DMS53 treated with DMSO at 0.1 percent for 48 hours (cell line): ENCODE measurements at regions not wholly inside any gene's neighbourhood (a gene's known extent, or its start where the extent isn't known, plus 50 kb on each side); places are given as distances from the start of the nearest gene placed in this dataset.

Source experiments
- DNase-seq: peaks from one replicate; lab custom pipeline; 2025; ENCODE audit not compliant: unreplicated experiment; lab: John Stamatoyannopoulos, UW

DNA sequence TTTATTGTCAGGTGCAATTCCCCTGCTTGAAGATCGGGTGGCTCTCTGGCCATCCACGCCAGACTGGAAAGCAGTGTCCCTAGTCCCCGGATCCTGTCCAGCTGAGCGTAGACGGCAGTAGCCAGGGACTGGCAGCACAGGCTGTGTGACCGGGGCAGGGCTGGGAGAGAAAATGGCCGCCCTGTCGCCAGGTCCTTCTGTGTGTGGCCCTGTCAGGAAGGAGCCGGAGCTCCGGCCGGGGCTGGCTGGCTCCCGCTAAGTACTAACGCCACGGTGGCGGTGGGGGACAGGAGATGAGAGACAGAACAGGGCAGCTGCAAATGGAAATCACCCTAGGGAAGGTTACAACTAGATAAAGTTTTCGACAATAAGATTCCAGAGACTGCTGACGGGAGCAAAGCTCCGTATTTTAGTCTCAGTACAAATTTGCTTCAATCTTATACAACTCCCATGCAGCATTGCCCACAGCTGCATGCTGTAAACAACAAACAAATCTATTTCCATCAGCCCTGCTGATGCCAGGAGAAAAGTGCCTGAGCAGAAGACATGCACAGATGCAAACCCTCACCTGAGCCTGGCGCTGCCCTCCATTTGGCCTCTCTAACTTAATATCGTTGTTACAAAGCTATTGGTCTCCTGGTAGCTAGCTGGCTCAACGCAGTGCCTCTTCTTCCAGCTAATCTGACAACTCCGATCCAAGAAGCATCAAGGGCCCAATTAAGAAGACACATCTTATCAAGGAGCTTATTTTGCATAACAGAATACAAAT, 253.0 kb downstream of the TSHZ3 start:
- no peak for DNase-seq

DNA sequence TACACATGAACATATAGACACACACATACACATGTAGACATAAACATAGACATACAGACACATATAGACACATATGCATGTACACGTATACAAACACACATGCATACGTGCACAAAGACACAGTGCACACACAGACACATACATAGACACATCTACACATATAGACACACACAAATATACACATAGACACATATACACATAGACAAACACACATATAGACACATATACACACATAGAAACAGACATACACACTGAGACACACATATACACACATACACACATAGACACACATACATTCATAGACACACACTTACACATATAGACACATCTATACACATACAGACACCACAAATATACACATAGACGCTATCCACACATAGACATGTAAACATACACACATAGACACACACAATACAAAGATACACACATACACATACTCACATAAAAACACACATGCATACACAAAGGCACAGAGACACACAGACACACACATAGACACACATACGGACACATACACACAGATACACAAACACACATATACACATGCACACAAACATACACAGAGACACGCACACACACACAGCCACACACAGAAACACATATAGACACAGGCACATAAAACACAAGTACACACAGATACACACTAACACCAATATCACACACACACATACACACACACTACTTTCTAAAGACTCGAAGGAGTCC, 254.0 kb downstream of the TSHZ3 start:
- DNase-seq, result no peak

GRCh38 chr19:31092274-31092673, 257.0 kb downstream of the TSHZ3 start:
- no peak for DNase-seq

GRCh38 chr19:31089681-31090080, 259.6 kb downstream of the TSHZ3 start:
- no peak for DNase-seq

GRCh38 chr19:31085125-31085524, 264.1 kb downstream of the TSHZ3 start:
- no peak for DNase-seq

DNA sequence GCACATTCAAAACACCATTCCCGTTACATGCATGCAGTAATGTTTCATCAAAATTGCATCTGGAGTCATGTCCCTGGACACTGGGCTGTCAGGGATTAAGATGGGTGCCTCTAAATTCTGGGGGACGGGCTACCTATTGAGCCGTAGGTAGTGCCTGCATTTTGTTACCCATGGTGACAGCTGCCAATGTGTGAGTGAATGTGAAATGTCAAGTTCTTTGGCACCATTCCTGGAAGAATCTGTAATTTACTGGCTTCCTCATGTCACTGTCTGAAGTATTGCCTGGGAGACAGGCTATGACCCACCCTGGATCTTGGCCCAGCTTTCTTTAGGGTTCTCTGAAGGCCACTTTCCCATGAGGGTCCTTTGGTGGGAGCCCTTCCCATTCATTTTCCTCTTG, 266.1 kb downstream of the TSHZ3 start:
- DNase-seq, result no peak

- no peak for DNase-seq
Observed at GRCh38 chr19:31075146-31075655, 274.0 kb downstream of the TSHZ3 start.

DNA sequence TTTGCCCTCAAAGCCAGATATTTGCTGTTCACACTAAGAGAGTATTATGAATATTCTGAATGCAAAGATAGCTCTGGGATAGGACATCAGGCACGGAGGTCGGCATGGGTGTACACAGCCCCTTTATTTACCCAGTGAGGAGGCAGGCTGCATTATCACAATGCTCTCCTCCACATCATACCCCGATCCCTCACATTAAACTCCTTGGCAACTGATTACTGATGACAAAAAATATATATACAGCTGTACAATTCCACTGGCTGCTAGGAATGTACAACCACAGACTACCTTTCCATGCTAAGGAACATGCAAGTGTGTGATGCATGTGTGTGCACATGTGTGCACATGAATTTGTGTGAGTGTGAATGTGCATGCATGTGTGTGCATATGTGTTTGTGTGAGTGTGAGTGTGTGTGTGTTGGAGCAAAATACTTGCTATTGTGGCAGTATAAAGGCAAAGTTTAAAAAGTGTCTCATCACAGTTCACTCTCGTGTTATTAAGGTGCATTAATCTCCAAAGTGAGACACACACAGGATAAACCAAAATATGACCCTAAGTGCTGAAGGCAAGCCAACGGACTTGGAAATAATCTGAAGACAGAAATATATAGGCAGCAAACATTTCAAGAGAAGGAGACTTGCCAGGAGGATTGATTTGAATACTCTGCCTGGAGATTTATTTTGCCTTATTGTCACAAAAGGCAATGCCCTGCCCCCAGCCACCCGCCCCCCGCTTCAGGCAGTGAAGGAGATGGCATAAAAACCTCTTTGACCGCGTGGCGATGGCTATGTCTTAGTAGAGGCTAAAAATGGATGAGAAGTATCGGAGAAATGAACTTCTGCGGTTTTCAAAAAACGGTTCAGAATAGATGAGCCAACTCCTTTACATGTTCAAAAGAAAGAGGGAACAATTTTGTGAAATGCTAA, 274.8 kb downstream of the TSHZ3 start:
- DNase-seq, result no peak

GRCh38 chr19:31073485-31074198, 275.6 kb downstream of the TSHZ3 start:
- no peak for DNase-seq

DNA sequence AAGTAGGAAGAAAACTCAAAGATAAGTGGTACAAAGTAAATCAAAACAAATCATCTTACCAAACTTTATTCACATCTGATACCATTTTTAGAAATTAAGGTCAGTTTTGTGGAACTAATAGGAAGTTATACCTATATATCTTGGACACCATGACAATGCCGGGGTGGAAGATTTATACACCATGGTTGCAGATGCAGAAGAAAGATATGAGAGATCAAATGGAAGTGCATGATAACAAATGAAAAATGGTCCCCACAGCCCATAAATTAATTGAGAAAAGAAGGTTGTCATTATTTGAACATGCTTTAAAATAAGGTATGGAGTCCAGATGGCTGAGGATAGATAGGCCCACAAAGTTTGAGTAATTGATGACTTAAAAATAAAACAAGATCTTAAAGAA, 276.8 kb downstream of the TSHZ3 start:
- no peak for DNase-seq

DNA sequence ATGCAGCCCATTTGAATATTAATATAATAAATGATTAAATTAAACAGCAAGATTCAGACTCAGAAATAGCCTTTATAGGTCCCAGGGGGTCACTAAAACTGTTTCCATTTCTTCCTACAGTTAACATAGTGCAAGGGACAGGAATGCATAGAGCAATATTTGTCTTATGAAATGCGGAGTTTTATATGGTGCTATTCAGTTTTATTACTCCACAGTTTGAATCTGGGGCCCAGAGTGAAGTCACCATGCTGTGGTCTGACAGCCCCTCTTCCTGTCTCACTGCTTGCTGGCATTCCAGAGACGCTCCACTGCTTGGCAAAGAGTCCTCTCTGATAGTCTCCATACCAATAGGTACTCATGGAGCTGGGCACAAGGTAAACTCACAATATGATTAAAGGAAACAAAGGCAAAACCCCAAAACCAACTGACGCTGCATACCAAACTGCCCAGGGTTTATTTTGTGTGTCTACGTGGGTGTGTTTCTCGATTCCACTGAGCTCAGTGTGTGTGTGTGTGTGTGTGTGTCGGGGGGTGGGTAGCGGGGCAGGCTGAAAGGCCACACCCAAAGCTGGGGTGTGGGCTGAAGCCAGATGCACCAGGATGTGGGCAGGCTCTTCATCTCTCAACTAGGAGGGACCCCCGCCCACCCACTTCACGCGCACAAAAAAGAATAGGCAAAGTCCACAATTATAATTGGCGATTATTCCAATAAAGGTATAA, 277.9 kb downstream of the TSHZ3 start:
- no peak for DNase-seq

- no peak for DNase-seq
Observed at GRCh38 chr19:31070146-31071065, 278.8 kb downstream of the TSHZ3 start.

- DNase-seq, result no peak
Observed at GRCh38 chr19:31068268-31068667, 281.0 kb downstream of the TSHZ3 start.

GRCh38 chr19:31066385-31066784, 282.9 kb downstream of the TSHZ3 start:
- no peak for DNase-seq

DNA sequence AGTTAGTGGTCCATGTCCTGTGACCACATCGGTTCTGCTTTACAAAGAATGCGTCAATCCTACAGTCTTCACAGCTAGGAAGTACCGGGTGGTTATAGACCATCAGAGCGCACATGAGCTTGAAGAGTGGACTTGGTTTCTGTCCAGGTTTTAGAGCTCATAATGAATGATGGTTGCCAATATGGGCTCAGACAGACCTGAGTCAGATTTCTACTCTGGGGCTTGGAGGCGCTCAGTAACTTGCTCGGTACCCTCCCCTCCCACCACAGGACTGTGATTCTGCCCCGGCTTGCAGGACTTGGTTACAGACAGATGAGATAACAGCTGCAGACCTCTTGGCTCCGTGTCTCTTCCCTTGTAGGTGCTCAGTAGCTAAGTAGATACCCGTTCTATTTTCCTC, 284.7 kb downstream of the TSHZ3 start:
- no peak for DNase-seq

- DNase-seq, result no peak
Observed at GRCh38 chr19:31058676-31059340, 290.4 kb downstream of the TSHZ3 start.

- DNase-seq, result no peak
Observed at GRCh38 chr19:31057476-31057875, 291.8 kb downstream of the TSHZ3 start.

DNA sequence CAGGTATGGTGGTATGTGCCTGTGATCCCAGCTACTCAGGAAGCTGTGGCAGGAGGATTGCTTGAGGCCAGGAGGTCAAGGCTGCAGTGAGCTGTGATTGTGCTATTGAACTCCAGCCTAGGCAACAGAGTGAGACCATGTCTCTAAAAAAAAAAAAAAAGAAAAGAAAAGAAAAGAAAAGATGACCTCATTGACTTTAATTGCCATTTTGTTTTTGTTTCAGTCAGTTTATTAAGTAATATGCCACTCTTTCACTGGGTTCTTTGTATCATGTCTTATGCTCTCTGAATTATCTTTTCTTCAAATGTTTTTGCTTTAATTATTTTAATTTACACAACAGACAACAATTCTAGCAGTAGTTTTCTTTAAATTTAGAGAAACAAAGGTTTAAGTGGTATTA, 293.8 kb downstream of the TSHZ3 start:
- no peak for DNase-seq
